GM12878 (cell line): ENCODE measurements at regions not wholly inside any gene's neighbourhood (a gene's known extent, or its start where the extent isn't known, plus 50 kb on each side); places are given as distances from the start of the nearest gene placed in this dataset.
"Not testable (repeated sequence)": the region's sequence is repeated elsewhere in the genome, so short reads cannot be mapped to it uniquely, and the experiment has no call there.

ENCODE experiments used
- ATAC-seq: fragments of 200-7000 bp; cut with Tn5 transposase; 3 replicates; pipeline ENCODE4 v1.9.1; 2020; ENCODE audit warnings: mild to moderate bottlenecking, moderate library complexity
- BruUV-seq: library from RNA; stranded (reverse); fragments of 400-500 nt; replicated peaks from 2 replicates; lab custom pipeline; 2021; lab: Mats Ljungman, UMichigan
- CTCF ChIA-PET: fragments of 300-600 bp; sonication (Branson Sonifier 250); formaldehyde crosslinking; extraction: SDS; loops from one replicate; lab custom pipeline; 2021; ENCODE audit warnings: inconsistent platforms; lab: Yijun Ruan, JAX
- POLR2A ChIA-PET: fragments of 350-600 bp; formaldehyde crosslinking; extraction: SDS; loops from one replicate; lab custom pipeline; 2021; ENCODE audit warnings: inconsistent platforms; lab: Charles Lee
- RAD21 ChIA-PET: fragments of 300-600 bp; sonication (Branson Sonifier 250); formaldehyde crosslinking; loops from one replicate; lab custom pipeline; 2023; ENCODE audit warnings: antibody characterized with exemption; ENCODE audit not compliant: unreplicated experiment; lab: Charles Lee
- SMC1A ChIA-PET: fragments of 300-600 bp; sonication (Branson Sonifier 250); formaldehyde crosslinking; loops from one replicate; lab custom pipeline; 2023; ENCODE audit not compliant: unreplicated experiment, uncharacterized antibody; lab: Charles Lee
- DNase-seq: peaks from one replicate; pipeline ENCODE4 v3.0.0-alpha.2; 2011; ENCODE audit warnings: low read depth, low spot score
- FAIRE-seq: peaks from 3 replicates; lab custom pipeline; 2011; peaks lifted over from hg19 to GRCh38; lab: Jason Lieb, UNC
- H2AFZ ChIP-seq: 2 replicates; pipeline ENCODE4 v1.6.0; 2011; ENCODE audit warnings: low read depth, low read length, control low read depth; ENCODE audit not compliant: control insufficient read depth
- H3K27ac ChIP-seq: 2 replicates; pipeline ENCODE4 v1.5.1; 2011; ENCODE audit warnings: control low read depth; ENCODE audit not compliant: control insufficient read depth, insufficient read depth
- H3K27me3 ChIP-seq, 2 experiments: replicated peaks in 1 of 2; 2 replicates each; pipeline versions ENCODE4 v1.6.0 to v1.6.1; 2011; ENCODE audit warnings: low read length in 1 of 2; ENCODE audit not compliant: control insufficient read depth in 2 of 2, insufficient read depth in 2 of 2
- H3K36me3 ChIP-seq, 2 experiments: 2 replicates each; pipeline ENCODE4 v1.5.1; 2011; ENCODE audit warnings: low read length in 1 of 2; ENCODE audit not compliant: control insufficient read depth in 2 of 2, insufficient read depth in 2 of 2
- H3K4me1 ChIP-seq: 2 replicates; pipeline ENCODE4 v1.6.1; 2011; ENCODE audit warnings: mild to moderate bottlenecking, low read length, moderate library complexity, mixed read lengths; ENCODE audit not compliant: control insufficient read depth, insufficient read depth
- H3K4me2 ChIP-seq: 2 replicates; pipeline ENCODE4 v1.6.0; 2011; ENCODE audit warnings: control low read depth; ENCODE audit not compliant: control insufficient read depth, insufficient read depth
- H3K4me3 ChIP-seq: fragments of 200-600 bp; sonication (generic); 2 replicates; pipeline ENCODE4 v1.5.1; 2016
- H3K79me2 ChIP-seq: 2 replicates; pipeline ENCODE4 v1.6.0; 2011; ENCODE audit warnings: low read length; ENCODE audit not compliant: control insufficient read depth, insufficient read depth
- H3K9ac ChIP-seq: 2 replicates; pipeline ENCODE4 v1.8.0; 2011; ENCODE audit warnings: low read length, control low read depth, mixed read lengths; ENCODE audit not compliant: control insufficient read depth, insufficient read depth
- H3K9me3 ChIP-seq: replicated peaks from 3 replicates; pipeline ENCODE4 v1.5.1; 2011; ENCODE audit warnings: mild to moderate bottlenecking, low read length; ENCODE audit not compliant: control insufficient read depth, insufficient read depth
- H4K20me1 ChIP-seq: 2 replicates; pipeline ENCODE4 v1.6.0; 2011; ENCODE audit not compliant: control insufficient read depth, insufficient read depth
- EP300 ChIP-seq, 2 experiments: fragments of 150-350 bp in 1 of 2; IDR thresholded peaks; 2 replicates each; pipeline ENCODE4 v1.6.1; 2011 to 2012; ENCODE audit warnings: low read depth in 2 of 2, low read length in 2 of 2, borderline replicate concordance in 1 of 2, improper control_type of control experiment in 1 of 2, inconsistent platforms in 1 of 2; ENCODE audit not compliant: control insufficient read depth in 1 of 2
- PML ChIP-seq: IDR thresholded peaks from 2 replicates; pipeline ENCODE4 v1.6.1; 2012; ENCODE audit warnings: low read length, inconsistent platforms
- WGBS: methylation state at CpG from one replicate; pipeline ENCODE4 v1.1.6; 2016; ENCODE audit warnings: low lambda C conversion rate; ENCODE audit not compliant: insufficient replicate concordance, insufficient coverage; ENCODE audit errors: missing lambda C conversion rate; 5-methylcytosine and 5-hydroxymethylcytosine counted together
- in situ Hi-C: fragments of 300-500 bp; cut with MboI; formaldehyde crosslinking; loops from 9 replicates; pipeline ENCODE4 v1.14.3; 2018; ENCODE audit warnings: mixed read lengths
- intact Hi-C: fragments of 100-400 bp; cut with micrococcal nuclease; formaldehyde crosslinking; loops from one replicate; pipeline ENCODE4 v1.14.2; 2022; ENCODE audit not compliant: unreplicated experiment
- TF ChIP-seq, protein P1 (sequence below): fragments of 450-650 bp; IDR thresholded peaks from 2 replicates; pipeline ENCODE4 v1.6.1; 2016; ENCODE audit warnings: mild to moderate bottlenecking, moderate library complexity, borderline replicate concordance

DNA sequence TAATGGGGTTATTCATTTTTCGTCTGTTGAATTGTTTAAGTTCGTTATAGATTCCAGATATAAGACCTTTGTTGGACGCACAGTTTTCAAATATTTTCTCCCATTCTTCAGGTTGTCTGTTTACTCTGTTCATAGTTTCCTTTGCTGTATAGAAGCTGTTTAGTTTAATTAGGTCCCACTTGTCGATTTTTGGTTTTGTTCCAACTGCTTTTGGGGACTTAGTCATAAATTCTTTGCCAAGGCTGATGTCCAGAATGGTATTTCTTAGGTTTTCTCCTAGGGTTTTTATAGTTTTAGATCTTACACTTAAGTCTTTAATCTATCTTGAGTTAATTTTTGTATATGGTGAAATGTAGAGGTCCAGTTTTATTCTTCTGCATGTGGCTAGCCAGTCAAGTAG is 58.9 kb upstream of the ZNF280D start (continued):
- TF ChIP-seq, protein P1, sequence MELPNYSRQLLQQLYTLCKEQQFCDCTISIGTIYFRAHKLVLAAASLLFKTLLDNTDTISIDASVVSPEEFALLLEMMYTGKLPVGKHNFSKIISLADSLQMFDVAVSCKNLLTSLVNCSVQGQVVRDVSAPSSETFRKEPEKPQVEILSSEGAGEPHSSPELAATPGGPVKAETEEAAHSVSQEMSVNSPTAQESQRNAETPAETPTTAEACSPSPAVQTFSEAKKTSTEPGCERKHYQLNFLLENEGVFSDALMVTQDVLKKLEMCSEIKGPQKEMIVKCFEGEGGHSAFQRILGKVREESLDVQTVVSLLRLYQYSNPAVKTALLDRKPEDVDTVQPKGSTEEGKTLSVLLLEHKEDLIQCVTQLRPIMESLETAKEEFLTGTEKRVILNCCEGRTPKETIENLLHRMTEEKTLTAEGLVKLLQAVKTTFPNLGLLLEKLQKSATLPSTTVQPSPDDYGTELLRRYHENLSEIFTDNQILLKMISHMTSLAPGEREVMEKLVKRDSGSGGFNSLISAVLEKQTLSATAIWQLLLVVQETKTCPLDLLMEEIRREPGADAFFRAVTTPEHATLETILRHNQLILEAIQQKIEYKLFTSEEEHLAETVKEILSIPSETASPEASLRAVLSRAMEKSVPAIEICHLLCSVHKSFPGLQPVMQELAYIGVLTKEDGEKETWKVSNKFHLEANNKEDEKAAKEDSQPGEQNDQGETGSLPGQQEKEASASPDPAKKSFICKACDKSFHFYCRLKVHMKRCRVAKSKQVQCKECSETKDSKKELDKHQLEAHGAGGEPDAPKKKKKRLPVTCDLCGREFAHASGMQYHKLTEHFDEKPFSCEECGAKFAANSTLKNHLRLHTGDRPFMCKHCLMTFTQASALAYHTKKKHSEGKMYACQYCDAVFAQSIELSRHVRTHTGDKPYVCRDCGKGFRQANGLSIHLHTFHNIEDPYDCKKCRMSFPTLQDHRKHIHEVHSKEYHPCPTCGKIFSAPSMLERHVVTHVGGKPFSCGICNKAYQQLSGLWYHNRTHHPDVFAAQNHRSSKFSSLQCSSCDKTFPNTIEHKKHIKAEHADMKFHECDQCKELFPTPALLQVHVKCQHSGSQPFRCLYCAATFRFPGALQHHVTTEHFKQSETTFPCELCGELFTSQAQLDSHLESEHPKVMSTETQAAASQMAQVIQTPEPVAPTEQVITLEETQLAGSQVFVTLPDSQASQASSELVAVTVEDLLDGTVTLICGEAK, result no peak
- TF ChIP-seq EP300 (IDR thresholded peaks at IDR 0.05; ENCODE audit: borderline replicate concordance in 1 of 2, control insufficient read depth in 1 of 2, low read depth in 2 of 2, low read length in 2 of 2), result no peak
- TF ChIP-seq PML, result no peak

DNA sequence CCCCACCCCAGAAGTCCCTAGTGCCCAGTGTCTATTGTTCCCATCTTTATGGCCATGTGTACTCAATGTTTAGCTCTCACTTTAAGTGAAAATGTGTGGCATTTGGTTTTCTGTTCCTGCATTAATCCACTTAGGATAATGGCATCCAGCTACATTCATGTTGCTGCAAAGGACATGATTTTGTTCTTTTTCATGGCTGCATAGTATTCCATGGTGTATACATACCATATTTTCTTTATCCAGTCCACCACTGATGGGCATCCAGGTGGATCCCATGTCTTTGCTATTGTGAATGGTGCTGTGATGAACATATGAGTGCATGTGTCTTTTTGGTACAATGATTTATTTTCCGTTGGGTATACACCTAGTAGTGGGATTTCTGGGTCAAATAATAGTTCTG is 58.2 kb upstream of the ZNF280D start:
- SMC1A ChIA-PET, CTCF ChIA-PET, H3K4me3 ChIP-seq, H3K27ac ChIP-seq, H3K4me2 ChIP-seq, H3K9ac ChIP-seq, intact Hi-C loops, H3K4me1 ChIP-seq, BruUV-seq, RAD21 ChIA-PET, FAIRE-seq, H3K27me3 ChIP-seq, ATAC-seq, POLR2A ChIA-PET, H3K36me3 ChIP-seq, H4K20me1 ChIP-seq, DNase-seq, H3K79me2 ChIP-seq, H3K9me3 ChIP-seq, H2AFZ ChIP-seq, in situ Hi-C loops: not testable (repeated sequence)
- WGBS, result 88% methylated on average over 1 of the region's 1 CpG
